HG03097 (cell line): ENCODE measurements at regions not wholly inside any gene's neighbourhood (a gene's known extent, or its start where the extent isn't known, plus 50 kb on each side); places are given as distances from the start of the nearest gene placed in this dataset.

Experiments
- ATAC-seq: cut with Tn5 transposase; IDR thresholded peaks from one replicate; pipeline ENCODE4 v1.9.1; 2021; ENCODE audit not compliant: unreplicated experiment, low FRiP score

DNA sequence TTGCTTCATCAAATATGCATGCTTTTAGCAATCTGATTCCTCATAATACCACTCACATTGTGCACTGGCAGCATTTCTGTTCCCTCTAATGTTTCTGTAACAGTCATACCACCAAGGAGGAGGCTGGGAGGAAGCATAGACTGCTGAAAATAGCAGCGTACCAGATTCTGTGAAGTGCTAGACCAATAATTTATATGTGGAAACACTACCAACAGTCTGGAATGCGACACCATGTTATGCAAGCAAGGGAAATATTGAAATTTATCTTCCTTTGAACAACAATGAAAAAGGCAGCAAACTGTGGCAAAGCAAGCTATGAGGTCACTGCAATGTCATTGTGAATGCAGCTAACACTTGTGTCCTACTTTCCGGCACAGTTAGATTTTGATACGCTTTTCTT is 1388.0 kb downstream of the EFNB2 start:
- no peak for ATAC-seq

DNA sequence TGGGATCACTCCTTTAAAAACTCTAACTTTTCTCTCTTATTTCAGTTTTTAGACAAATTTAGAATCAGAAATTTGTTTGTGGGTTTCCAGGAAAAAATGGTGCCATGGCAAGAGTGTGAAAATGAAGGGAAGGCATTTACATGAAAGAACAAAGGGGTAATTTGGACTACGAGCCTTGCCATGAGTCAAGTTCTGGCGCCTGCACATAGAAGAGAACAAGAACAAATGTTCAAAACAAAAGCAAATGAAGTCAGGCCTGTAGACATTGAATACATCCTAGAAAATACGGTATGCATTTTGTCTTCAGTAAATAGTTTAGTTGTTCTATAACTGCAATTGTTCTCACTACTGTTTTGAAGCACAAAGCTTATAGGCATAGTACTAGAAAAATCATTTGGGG is 1390.5 kb downstream of the EFNB2 start:
- ATAC-seq: no peak

DNA sequence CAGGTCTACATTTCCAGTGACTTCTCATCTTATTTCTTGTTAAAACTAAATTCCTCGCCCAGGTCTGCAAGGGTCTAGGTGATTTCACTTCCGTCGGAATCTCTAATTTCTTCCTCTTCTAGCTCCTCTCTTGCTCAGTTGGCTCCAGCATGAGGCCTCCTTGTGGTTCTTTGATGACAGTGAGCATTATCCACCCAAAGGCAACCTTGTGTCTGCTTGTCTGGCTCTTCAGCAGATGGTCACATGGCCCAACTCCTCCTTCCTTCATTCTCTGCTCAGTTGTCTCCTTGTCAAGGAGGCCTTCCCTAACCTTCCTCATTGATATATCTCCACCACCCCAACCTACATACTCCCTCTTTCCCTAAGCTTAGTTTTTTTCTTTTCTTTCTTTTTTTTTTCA is 1391.4 kb downstream of the EFNB2 start:
- ATAC-seq: no peak

DNA sequence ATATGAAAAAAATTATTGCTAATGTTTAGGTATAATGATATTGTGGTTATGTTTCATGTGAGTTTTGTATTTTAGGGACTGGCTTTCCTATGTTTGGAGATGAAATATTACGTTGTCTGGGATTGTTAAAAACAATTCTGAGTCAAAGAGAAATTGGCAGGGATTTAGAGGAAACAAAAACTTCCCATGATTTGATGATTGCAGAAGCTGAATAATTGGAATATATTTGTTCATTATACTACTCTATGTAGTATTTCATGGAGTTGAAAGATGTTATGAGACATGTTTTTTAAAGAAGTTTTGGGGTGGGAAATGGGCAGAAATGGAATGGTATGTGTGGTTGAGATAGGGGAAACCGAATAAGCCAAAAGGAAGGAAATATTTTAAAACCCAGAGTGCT is 1392.9 kb downstream of the EFNB2 start:
- no peak for ATAC-seq

DNA sequence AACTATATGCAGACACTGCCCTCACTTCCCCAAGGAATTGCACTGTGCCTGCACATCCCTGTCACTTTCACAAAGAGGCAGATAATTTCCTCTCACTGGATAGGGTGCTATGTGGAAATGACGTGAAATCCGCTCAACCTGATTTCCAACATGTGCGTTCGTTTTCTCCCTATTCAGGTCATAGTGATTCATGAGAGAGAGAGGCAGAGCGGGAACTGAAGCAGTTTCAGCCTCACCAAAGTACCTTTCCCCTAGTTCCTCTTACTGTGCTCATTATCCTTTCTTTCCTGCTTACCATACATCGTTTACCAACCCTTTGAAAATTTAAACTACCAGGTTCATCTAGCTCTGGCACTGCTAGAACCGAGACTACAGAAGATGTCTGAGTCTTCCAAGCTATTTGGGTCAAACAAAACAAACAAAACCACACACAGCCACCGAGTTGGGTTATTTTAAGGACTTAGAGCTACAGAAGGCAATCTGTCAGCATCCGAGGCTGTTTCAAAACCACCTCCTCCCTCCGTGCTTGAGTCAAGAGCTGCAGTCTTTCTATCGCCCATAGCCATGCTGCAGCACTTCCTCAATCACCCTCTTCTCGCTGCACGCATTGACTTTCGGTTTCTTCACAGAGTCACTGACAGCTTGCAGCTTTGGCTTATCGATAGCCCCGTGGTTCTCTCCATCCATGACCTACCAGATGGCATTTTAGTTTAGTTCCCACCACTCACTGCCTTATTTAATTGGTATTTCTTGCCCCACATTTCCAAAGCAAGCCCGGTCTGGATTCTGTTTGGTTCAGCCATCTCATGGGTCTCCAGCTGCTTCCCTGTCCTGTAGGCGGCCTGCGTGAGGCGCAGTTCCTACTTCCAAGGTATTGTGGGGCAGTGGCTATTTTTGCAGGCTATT is 1395.8 kb downstream of the EFNB2 start:
- ATAC-seq: peak; percentile 98

DNA sequence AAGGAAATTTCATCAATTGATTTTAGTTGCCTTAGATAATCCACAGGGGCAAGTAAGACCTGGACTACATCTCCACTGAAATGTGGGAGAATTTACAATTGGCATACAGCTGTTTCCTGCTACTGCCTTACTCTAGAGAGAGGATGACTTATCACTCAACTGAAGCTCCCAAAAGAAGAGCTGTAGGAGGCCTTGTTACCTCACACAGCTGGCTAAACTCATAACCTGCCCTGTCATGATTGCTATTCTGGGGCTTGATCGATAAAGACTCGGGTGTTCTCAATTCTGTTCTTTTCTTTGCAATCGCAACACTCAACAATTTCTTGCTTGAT is 1396.4 kb downstream of the EFNB2 start:
- peak; percentile 3 for ATAC-seq

DNA sequence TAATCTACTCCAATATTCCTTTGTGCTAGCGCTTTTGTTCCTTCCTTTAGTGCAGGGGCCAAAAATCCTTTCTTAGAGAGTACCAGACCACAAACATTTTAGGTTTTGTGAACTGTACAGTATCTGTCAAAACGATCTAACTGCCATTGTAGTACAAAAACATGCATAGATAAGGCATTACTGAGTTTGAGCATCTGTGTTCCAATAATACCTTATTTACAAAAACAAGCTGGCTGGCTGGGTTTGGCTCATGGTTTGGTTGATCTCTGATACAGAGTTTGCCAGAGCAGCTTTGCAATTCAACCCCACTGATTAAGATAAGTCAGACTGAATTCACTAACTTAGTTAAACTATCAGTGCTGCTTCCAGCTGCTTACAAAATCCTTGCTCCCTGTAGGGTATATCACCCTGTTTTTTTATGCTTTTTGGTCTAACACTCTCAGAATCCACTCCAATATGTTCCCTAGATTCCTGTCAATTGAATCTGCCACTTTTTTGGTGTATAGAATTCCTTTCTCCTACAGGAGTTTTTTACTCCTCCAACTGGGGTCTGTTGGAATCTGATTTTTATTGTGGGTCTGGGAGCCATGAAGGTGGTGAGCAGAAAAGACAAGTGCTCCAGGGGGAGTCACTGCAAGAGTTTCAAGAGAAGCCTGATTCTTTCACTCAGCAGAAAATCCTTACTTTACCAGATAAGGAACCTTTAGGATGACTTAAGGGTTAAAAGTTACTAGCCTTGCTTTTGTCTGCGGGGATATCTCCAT is 1399.4 kb downstream of the EFNB2 start:
- ATAC-seq: no peak

DNA sequence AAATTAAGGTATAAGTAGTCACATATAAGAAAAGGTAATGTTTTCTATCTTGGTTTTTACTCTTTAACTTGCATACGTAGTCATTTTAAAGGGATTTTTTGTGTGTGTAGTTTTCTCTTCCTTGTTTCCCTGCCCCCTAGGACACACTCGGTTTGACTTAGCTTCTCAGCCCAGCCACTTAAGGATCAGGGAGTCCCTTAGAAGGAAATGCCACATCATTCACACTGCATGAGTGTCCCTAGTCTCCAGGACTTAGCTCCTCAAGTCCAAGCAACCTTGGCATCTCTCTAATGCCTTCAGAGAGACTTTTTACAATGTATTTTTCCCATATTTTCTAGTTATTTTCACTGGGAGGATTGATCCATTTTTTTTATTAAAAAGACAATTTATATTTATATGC is 1407.7 kb downstream of the EFNB2 start:
- no peak for ATAC-seq

DNA sequence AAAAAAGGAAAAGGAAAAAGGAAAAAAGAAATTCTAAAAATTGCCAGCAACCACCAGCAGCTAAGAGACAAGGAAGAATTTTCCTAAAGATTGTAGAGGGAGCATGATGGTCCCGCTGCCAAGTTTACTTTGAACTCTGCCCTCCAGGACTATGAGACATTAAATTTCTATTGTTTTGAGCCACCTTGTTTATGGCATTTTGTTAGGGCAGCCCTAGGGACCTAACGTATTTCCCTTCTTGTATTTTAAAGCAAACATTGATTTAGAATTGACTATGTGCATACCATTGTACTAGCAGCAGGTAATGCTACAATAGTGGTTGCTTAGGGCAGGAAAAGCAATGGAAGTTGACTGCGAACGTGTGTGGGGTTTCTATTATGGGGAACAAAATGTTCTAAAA is 1414.2 kb downstream of the EFNB2 start:
- no peak for ATAC-seq

DNA sequence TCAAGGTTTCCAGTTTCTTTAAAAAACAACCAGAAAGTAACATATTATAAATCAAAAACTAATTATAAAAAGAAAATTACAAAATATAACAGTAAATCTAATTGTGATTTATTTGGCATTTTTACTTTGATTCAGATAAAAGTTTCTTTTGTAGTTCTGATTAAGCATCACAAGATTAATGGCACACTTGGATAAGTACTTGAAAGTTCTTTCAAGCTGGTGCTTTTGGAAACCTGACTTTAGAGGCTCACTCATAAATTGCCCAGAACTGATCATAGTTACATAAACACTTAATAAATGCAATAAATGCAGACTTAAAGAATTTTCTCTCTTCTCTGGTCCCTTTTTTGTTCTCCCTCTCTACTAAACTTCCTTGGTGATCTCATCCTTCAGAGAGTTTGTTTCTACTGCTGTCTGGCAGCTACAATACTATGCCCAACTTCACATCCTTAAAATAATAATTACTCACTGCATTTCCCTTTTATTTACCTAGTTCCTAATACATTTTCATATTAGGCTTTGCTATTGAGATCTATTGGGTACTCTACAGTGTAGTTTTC is 1417.0 kb downstream of the EFNB2 start:
- no peak for ATAC-seq

DNA sequence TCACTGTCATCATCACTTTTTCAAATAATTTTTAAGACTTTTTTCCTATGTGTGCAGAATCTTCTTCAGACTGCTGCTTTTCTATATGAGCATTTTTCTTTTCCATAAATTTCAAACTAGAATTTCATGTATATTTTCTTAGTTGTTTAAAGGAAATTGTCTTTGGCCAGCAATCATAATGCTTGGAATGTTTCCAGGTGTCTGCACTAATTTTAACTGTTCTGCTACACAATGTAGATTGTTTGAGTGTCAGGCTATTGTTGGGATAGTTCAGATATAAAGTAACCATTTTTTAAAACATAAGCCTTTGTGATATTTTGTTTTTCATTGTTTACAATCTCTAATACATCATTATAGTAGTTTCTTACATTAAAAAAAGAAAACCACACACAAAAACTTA is 1418.5 kb downstream of the EFNB2 start:
- ATAC-seq: no peak

DNA sequence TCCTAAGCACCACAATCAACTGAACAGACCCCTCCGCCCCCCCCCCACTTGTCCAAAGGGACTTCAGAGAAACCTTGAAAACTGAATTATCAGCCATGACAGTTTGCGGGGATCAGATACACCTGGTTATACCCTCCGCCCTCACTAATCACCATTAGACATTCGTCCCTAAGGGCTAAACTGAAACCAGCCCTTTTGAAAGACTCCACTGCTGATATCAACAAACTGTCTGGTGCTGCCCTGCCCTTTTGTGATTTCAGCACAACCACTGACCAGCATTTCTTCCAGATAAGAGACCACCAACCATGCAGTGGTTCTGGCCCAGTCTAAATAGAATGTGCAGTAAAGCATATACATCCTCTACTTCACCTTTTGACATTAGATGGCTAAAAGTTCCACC is 1422.9 kb downstream of the EFNB2 start:
- ATAC-seq: no peak

DNA sequence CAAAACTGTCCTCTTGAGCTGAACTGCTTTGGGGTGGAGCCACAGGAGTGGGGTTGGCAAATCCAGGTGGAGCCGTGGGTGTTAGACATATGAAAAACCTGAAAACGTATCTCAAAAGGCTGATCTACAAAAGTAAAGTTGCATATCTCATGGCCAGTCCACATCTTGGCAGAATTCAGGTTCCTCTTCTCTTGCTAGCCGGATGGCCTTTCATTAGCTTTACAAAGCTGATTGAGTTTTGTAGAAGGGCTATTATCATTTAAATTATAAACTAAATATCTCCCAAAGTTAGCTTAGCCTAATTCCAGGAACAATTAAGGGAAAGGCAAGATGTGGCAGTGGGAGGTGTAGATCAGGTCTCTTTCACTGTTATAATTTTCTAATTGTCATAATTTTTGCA is 1427.7 kb downstream of the EFNB2 start:
- ATAC-seq: no peak

DNA sequence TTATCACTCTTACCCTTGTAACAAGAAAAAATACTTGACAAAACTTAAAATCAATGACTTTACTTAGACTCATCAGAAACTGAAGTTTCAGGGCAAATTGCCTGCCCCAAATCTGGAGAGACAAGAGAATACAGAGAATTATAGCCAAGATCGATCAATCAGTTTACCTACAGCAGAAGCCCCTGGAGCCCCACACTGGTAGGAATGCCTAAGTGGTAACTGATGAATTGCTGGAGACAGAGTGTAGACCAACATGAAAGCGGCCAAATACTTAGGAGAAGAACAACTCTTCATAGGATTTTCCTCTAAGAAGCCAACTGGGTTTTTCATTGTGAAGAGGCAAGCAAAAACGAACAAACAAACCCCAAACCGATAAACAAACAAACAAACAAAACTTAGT is 1430.0 kb downstream of the EFNB2 start:
- ATAC-seq: no peak

DNA sequence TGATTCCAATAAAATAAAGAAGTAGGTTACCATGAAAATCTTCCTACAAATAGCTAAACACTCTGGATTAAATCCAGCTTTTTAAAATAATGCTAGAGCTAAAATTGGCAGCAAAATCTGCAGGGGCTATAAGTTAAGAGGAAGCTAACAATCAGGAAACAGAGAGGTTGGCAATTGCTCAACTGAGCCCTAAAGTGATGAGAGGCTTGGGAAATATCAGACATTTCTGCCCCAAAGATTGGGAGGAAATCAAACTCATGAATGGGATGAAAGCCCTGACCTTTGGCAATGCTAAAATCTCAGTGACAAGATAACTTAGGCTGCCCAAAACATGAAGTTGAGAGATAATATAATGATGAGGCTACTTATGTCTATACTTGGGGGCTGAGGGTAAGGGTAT is 1437.9 kb downstream of the EFNB2 start:
- no peak for ATAC-seq

DNA sequence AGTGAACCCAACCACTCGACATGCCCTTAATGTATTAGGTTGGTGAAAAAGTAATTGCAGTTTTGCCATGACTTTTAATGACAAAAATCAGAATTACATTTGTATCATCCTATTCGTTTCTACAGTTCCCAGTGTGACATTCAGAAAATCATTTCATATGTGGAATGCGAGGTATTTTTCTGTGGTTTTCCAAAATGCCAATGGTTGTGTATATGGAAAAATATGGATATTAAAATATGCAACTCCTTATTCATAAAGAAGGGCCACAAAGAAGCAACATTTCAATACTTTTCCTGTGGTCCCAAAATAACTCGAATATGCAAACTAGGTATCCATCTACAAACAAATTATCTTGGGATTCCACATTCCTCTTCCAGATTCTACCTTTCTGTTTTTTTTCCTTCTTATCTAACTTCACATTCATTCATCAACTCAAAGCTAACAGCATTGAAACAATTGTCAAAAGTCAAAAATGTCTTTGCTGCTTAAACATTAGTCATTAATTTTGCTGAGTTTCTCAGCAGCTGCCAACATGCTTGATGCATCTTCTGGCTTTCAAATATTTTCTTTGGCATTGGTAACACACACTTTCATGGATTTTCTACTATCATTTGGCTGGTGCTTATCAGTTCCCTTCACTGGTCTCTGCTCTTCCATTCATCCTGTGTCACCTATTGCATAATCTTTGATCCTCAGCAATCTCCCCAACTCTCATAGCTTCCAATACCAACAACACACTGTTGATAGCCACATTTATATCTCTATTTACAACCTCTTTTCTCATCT is 1445.4 kb downstream of the EFNB2 start:
- ATAC-seq: no peak

DNA sequence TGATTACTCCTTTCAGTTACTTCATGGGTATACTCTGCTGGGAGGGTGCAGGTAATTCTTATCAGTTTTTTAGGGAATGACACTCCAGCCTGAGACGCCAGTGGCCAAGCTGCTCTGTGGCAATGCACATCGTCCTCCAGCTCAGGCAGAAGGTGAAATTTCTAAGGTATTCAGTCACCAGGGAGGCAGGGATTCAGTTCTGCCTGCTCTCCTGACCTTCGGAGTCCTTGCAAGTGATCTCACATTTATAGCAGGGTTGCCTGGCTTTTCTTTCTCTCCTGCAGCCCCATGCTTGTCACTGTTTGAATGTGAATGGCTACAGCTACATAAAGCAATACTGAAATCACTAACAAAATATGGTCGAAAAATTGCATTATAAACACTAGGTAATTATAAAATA is 1447.5 kb downstream of the EFNB2 start:
- ATAC-seq: no peak

DNA sequence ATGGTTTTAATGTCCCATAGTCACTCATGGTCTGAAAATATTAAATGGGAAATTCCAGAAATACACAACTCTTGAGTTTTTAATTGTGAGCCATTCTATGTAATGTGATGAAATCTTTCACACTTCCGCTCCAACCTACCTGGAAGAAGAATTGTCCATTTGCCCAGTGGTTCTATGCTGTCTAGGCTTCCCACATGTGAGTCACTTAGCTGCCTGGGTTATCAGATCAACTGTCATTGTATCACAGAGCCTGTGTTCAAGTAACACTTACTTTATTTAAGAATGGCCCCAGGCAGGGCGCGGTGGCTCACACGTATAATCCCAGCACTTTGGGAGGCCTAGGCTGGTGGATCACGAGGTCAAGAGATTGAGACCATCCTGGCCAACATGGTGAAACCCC is 1450.5 kb downstream of the EFNB2 start:
- ATAC-seq: no peak

DNA sequence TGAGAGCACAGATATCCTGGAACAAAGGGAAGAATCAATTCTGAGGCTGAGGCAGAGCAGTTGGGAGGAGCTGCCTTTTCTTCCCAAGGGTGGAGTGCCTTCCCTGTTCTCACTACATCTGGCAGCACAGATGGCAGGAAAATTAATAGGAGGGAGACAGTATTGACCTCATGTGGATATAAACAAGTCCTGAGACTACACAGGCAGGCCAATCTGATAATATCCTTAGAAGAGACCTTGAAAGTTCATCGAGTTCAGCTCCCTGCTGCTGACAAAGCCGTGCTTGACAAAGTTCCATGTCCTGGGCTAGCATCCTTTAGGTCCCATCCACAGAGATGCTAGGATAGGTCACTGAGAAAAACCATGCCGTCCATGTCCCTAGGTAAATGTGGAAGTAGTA is 1451.5 kb downstream of the EFNB2 start:
- no peak for ATAC-seq

DNA sequence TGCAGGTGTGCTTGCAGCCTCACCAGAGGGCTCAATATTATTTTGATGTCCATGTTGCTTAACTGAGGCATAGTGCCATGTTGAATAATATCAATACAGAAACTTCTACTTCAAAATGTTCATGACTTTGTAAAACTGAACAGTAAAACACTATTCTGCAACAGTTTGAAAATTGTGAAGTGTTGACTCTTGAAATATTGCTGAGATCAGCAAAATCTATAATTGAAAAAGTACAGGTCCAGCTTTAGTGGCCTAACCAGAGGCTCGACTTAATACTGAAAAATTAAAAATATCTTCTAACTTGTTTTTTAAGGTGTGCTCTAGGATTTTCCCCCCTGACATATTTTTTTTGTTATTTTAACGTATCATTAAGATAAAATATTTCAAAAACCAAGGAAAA is 1460.7 kb downstream of the EFNB2 start:
- no peak for ATAC-seq

DNA sequence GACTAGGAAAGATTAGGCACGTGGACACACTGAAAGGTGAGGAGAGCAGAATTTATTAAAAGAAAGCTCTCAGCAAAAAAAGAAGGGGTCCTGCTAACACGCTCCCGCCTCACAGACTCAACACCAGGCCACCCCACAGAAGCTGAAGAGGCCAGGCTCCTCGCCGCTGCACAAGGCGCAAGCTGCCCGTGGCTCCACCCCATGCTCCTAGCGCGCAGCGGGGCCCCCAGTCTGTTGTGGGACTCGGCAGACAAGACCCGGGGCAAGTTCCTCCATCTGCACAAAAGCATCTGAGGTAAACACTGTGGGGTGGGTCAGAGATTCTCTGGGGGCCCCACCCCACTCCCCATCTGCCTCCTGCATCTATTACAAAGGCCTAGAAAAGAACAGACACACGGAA is 1462.4 kb downstream of the EFNB2 start:
- no peak for ATAC-seq
